ENCODE measurements at regions not wholly inside any gene's neighbourhood (a gene's known extent, or its start where the extent isn't known, plus 50 kb on each side); places are given as distances from the start of the nearest gene placed in this dataset.

DNA sequence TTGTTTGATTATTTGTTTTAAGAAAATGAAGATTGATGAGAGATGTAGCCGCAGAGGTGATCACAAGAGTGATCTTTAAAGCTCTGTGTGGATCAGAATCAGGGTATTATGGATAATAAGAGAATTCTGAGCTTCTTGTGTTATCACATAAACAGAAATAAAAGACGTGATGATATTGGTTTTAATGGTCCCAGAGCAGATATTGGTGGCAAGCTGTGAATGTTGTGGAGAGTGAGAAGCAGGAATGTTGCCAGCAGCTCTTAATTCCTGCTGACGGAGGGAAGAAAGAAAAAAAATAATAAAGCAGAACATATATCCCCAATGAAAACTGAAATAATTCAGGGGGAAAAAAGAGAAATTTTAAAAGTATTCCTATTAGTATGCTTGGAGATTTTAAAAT lies 1015.9 kb downstream of the PCDH18 start:
- TF ChIP-seq, protein P1, sequence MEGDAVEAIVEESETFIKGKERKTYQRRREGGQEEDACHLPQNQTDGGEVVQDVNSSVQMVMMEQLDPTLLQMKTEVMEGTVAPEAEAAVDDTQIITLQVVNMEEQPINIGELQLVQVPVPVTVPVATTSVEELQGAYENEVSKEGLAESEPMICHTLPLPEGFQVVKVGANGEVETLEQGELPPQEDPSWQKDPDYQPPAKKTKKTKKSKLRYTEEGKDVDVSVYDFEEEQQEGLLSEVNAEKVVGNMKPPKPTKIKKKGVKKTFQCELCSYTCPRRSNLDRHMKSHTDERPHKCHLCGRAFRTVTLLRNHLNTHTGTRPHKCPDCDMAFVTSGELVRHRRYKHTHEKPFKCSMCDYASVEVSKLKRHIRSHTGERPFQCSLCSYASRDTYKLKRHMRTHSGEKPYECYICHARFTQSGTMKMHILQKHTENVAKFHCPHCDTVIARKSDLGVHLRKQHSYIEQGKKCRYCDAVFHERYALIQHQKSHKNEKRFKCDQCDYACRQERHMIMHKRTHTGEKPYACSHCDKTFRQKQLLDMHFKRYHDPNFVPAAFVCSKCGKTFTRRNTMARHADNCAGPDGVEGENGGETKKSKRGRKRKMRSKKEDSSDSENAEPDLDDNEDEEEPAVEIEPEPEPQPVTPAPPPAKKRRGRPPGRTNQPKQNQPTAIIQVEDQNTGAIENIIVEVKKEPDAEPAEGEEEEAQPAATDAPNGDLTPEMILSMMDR (IDR thresholded peaks at IDR 0.05), result no peak
- no peaks in the 10 kb centered on the region for H3K4me1 Mint-ChIP-seq
- H3K4me3 Mint-ChIP-seq, result no peak overlapping the region
- no peaks in the 10 kb centered on the region for H3K36me3 Mint-ChIP-seq (ENCODE audit: low read depth)
- no peaks in the 10 kb centered on the region for H3K27me3 Mint-ChIP-seq (ENCODE audit: low read depth, poor library complexity)
- DNase-seq, result no peak
- H3K27ac Mint-ChIP-seq, result no peak overlapping the region
- no peaks in the 10 kb centered on the region for H3K9me3 Mint-ChIP-seq

DNA sequence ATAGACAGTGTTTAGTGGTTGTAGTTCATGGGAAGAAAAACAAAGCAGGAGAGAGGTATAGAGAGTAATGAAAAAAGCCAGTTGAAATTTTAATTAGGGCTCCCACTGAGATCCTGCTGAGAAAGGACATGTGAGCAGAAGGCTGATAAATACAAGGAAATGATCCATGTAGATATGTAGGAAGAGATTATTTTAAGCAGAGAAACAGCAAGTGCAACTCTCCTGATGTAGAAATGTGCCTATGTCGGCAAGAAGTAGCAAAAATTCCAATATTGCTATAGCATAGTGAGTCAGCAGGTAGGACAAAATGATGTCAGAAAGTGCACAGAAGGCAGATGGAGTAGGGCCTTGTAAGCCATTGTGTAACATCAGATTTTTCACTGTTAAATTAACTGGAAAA lies 1027.3 kb downstream of the PCDH18 start:
- Mint-ChIP-seq H3K36me3 (ENCODE audit: low read depth) (no peaks in the 10 kb centered on the region), H3K27me3 (ENCODE audit: low read depth, poor library complexity) (peaks cover 3% of the 10 kb centered on the region), H3K4me1 (no peaks in the 10 kb centered on the region), H3K9me3 (no peaks in the 10 kb centered on the region), H3K4me3 (no peak overlapping the region), H3K27ac (no peak overlapping the region)
- TF ChIP-seq, protein P1 (IDR thresholded peaks at IDR 0.05), result no peak
- DNase-seq, result no peak

DNA sequence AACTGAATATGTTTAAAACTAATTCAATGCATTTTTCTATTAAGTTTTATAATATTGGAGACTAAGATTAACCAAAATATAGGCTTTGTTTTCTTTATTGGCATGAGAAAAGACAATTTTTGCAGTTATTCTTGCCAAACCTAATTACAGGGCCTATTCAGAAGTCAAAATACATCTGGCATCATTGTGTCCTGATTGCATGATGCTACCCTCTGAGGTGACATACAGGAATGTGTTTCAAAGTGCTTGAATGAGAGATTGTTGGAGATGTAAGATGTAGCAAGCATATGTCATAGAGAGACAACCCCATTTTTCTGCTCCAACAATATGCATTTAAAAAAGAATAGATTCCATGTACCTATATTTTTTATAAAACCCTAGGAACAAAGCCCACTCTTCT lies 1036.4 kb downstream of the PCDH18 start:
- TF ChIP-seq, protein P1 (IDR thresholded peaks at IDR 0.05), result no peak

DNA sequence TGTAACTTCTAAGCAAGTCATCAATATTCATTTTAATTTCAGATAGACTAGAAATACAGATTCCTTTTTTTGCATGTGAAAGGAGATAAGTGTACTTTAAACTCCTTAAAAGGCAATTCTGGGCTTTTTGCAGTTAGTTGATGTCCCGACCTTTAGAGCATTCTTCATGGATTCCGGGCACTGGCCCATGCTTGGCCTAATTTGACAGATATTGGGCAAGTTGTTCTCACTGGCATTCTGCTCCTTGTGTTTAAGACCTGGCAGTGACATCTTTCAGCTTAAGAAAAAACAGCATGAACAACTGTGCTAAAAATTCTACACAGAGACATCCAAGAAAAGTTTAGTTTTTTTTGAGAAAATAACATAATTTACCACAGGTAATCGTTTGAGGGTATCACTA lies 1037.2 kb downstream of the PCDH18 start:
- no peak for DNase-seq
- Mint-ChIP-seq H3K27ac (no peak overlapping the region), H3K36me3 (ENCODE audit: low read depth) (no peaks in the 10 kb centered on the region), H3K4me1 (no peaks in the 10 kb centered on the region), H3K27me3 (ENCODE audit: low read depth, poor library complexity) (no peaks in the 10 kb centered on the region), H3K4me3 (no peak overlapping the region), H3K9me3 (no peaks in the 10 kb centered on the region)
- TF ChIP-seq, protein P1 (IDR thresholded peaks at IDR 0.05), result no peak

More for the DNA sequence above, 1036.4 kb downstream of the PCDH18 start:
- Mint-ChIP-seq H3K4me3 (no peak overlapping the region), H3K4me1 (no peaks in the 10 kb centered on the region), H3K9me3 (no peaks in the 10 kb centered on the region), H3K27ac (no peak overlapping the region), H3K27me3 (ENCODE audit: low read depth, poor library complexity) (no peaks in the 10 kb centered on the region), H3K36me3 (ENCODE audit: low read depth) (no peaks in the 10 kb centered on the region)
- no peak for DNase-seq

- no peaks in the 10 kb centered on the region for H3K36me3 Mint-ChIP-seq (ENCODE audit: low read depth)
- no peak overlapping the region for H3K4me3 Mint-ChIP-seq
- H3K27ac Mint-ChIP-seq, result no peak overlapping the region
- TF ChIP-seq, protein P1 (IDR thresholded peaks at IDR 0.05), result no peak
- no peaks in the 10 kb centered on the region for H3K4me1 Mint-ChIP-seq
- no peaks in the 10 kb centered on the region for H3K9me3 Mint-ChIP-seq
- DNase-seq, result no peak
- H3K27me3 Mint-ChIP-seq (ENCODE audit: low read depth, poor library complexity), result no peaks in the 10 kb centered on the region
Measured at GRCh38 chr4:136489101-136489500, 1043.2 kb downstream of the PCDH18 start.

GRCh38 chr4:136484996-136485395 lies 1047.3 kb downstream of the PCDH18 start:
- H3K4me3 Mint-ChIP-seq, result no peak overlapping the region
- no peak overlapping the region for H3K27ac Mint-ChIP-seq
- no peaks in the 10 kb centered on the region for H3K27me3 Mint-ChIP-seq (ENCODE audit: low read depth, poor library complexity)
- no peak for DNase-seq
- H3K4me1 Mint-ChIP-seq, result no peaks in the 10 kb centered on the region
- TF ChIP-seq, protein P1 (IDR thresholded peaks at IDR 0.05), result no peak
- H3K9me3 Mint-ChIP-seq, result no peaks in the 10 kb centered on the region
- no peaks in the 10 kb centered on the region for H3K36me3 Mint-ChIP-seq (ENCODE audit: low read depth)

Data from nephron progenitor cell (in vitro differentiated cells).